A549 (cell line): ENCODE measurements at regions not wholly inside any gene's neighbourhood (a gene's known extent, or its start where the extent isn't known, plus 50 kb on each side); places are given as distances from the start of the nearest gene placed in this dataset.

ENCODE experiments used
- ATAC-seq, 2 experiments: fragments of 200-7000 bp in 1 of 2; fragments of >200 bp in 1 of 2; cut with Nextera tagmentation in 1 of 2; cut with Tn5 transposase in 1 of 2; 3 replicates each; pipeline versions ENCODE4 v1.8.0 to v1.9.1; 2018 to 2020; ENCODE audit warnings: mild to moderate bottlenecking in 1 of 2, moderate library complexity in 1 of 2
- CTCF ChIA-PET: fragments of 300-600 bp; sonication (Branson Sonifier 250); formaldehyde crosslinking; extraction: SDS; loops from one replicate; lab custom pipeline; 2021; ENCODE audit warnings: antibody characterized with exemption, inconsistent platforms; lab: Yijun Ruan, JAX
- POLR2A ChIA-PET: fragments of 350-600 bp; formaldehyde crosslinking; extraction: SDS; loops from one replicate; lab custom pipeline; 2021; ENCODE audit warnings: antibody characterized with exemption, inconsistent platforms; lab: Yijun Ruan, JAX
- DNase-seq, 2 experiments: peaks; one replicate each; pipeline versions ENCODE4 v3.0.0 to v3.0.0-alpha.2; 2011 to 2016; ENCODE audit warnings: low read depth in 1 of 2, low spot score in 1 of 2
- FAIRE-seq: peaks from 2 replicates; lab custom pipeline; 2011; peaks lifted over from hg19 to GRCh38; lab: Jason Lieb, UNC
- H3K27ac ChIP-seq, 2 experiments: fragments of >200 bp; sonication (Bioruptor Twin); formaldehyde crosslinking; 3 replicates each; pipeline ENCODE4 v1.5.1; 2016 to 2017
- H3K4me1 ChIP-seq: fragments of >200 bp; sonication (Bioruptor Twin); formaldehyde crosslinking; 3 replicates; pipeline ENCODE4 v1.6.1; 2016
- H3K4me2 ChIP-seq: fragments of >200 bp; sonication (Bioruptor Twin); formaldehyde crosslinking; 3 replicates; pipeline ENCODE4 v1.6.1; 2016
- H3K4me3 ChIP-seq: fragments of >200 bp; sonication (Bioruptor Twin); formaldehyde crosslinking; 3 replicates; pipeline ENCODE4 v1.5.1; 2016
- H3K9me3 ChIP-seq: fragments of >200 bp; sonication (Bioruptor Twin); formaldehyde crosslinking; 3 replicates; pipeline ENCODE4 v1.6.1; 2016
- NFE2L2 ChIP-seq: fragments of 150-350 bp; conservative IDR thresholded peaks from 2 replicates; pipeline ENCODE4 v1.6.1; 2014; ENCODE audit warnings: low read length
- WGBS: methylation state at CpG from one replicate; pipeline ENCODE4 v1.1.6; 2017; ENCODE audit errors: missing lambda C conversion rate; 5-methylcytosine and 5-hydroxymethylcytosine counted together

DNA sequence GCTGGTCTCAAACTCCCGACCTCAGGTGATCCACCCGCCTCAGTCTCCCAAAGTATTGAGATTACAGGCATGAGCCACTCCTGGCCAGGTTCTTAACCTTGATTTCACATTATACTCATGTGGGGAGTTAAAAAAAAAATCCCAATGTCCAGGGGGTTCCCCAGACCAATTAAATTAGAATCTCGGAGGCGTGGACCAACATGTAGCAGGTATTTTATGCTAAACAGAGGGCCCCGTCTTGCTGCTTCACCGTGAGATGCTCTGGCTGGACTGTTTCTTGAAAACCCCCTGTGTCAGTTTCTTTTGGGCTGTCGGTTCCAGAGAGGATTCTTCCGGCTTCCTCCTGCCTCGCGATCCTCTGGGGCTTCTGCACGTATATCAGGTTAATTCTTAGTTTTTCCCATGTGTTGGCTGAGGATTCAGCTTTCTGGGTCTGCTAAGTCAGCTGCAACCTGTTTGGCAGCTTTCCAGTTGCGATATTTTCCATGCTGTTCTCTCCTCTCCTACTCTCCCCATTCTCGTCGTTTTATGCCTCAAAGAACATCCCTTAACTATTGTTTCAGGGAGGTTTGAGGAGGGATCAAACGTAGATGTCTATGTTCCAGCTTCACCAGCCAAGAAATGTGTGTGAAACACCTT, 50.6 kb upstream of the ACCSL start:
- DNase-seq: no peak
- no peak overlapping the region for H3K27ac ChIP-seq
- POLR2A ChIA-PET: no interaction called here
- 60% methylated on average over 15 of the region's 15 CpGs for WGBS
- no peak overlapping the region for H3K4me2 ChIP-seq
- no peak for TF ChIP-seq NFE2L2
- no peak for ATAC-seq
- CTCF ChIA-PET: interaction anchor here (0.8 to 1.2 kb wide), 2 partner anchors 41 to 107 kb away, joined by 3 read pairs; no protein-coding TSS in a partner anchor
- H3K4me3 ChIP-seq: no peak overlapping the region
- H3K4me1 ChIP-seq: no peaks in the 10 kb centered on the region
- no peak for FAIRE-seq
- H3K9me3 ChIP-seq: no peaks in the 10 kb centered on the region
